Neuronal stem cell (in vitro differentiated cells): ENCODE measurements at regions not wholly inside any gene's neighbourhood (a gene's known extent, or its start where the extent isn't known, plus 50 kb on each side); places are given as distances from the start of the nearest gene placed in this dataset.

Experiments used
- DNase-seq: peaks from one replicate; pipeline ENCODE4 v3.0.0-alpha.2; 2013; ENCODE audit warnings: low spot score
- H2AFZ ChIP-seq: one replicate; pipeline ENCODE4 v1.6.1; 2013; ENCODE audit warnings: mild to moderate bottlenecking, low read length, inconsistent platforms
- H2AK5ac ChIP-seq: 2 replicates; pipeline ENCODE4 v1.6.1; 2013; ENCODE audit warnings: low read depth, mild to moderate bottlenecking, inconsistent platforms, low read length, moderate library complexity, mixed read lengths
- H2BK120ac ChIP-seq: 2 replicates; pipeline ENCODE4 v1.6.1; 2013; ENCODE audit warnings: low read depth, mild to moderate bottlenecking, inconsistent platforms, low read length, moderate library complexity, mixed read lengths
- H2BK12ac ChIP-seq: one replicate; pipeline ENCODE4 v1.6.1; 2013; ENCODE audit warnings: low read length, inconsistent platforms
- H2BK15ac ChIP-seq: 2 replicates; pipeline ENCODE4 v1.6.1; 2013; ENCODE audit warnings: mild to moderate bottlenecking, low read length, inconsistent platforms, mixed read lengths
- H2BK5ac ChIP-seq: one replicate; pipeline ENCODE4 v1.6.1; 2013; ENCODE audit warnings: inconsistent platforms, mild to moderate bottlenecking, low read length, moderate library complexity
- H3K14ac ChIP-seq: one replicate; pipeline ENCODE4 v1.6.1; 2013; ENCODE audit warnings: low read length, inconsistent platforms
- H3K18ac ChIP-seq: 2 replicates; pipeline ENCODE4 v1.6.1; 2013; ENCODE audit warnings: low read length, inconsistent platforms
- H3K23ac ChIP-seq: 2 replicates; pipeline ENCODE4 v1.6.1; 2013; ENCODE audit warnings: low read depth, mild to moderate bottlenecking, mixed read lengths, low read length, inconsistent platforms; ENCODE audit not compliant: poor library complexity
- H3K27ac ChIP-seq: replicated peaks from 3 replicates; pipeline ENCODE4 v1.5.1; 2013; ENCODE audit warnings: low read length, inconsistent platforms
- H3K27me3 ChIP-seq, 3 experiments: 2 replicates each; pipeline ENCODE4 v1.6.1; 2013; ENCODE audit warnings: low read length in 3 of 3, mild to moderate bottlenecking in 2 of 3, inconsistent platforms in 1 of 3, low read depth in 1 of 3, mixed read lengths in 1 of 3, moderate library complexity in 1 of 3; ENCODE audit not compliant: control insufficient read depth in 3 of 3, insufficient read depth in 3 of 3
- H3K36me3 ChIP-seq, 2 donors: replicated peaks in 1 of 2; 2 replicates each; pipeline ENCODE4 v1.6.1; 2013; ENCODE audit warnings: low read length in 2 of 2; ENCODE audit not compliant: control insufficient read depth in 2 of 2, insufficient read depth in 2 of 2
- H3K4ac ChIP-seq: 2 replicates; pipeline ENCODE4 v1.6.1; 2013; ENCODE audit warnings: inconsistent platforms, mild to moderate bottlenecking, low read length, moderate library complexity
- H3K4me1 ChIP-seq, 2 donors: 1 replicate in 1 of 2; 2 replicates in 1 of 2; pipeline ENCODE4 v1.6.1; 2013; ENCODE audit warnings: low read length in 2 of 2, low read depth in 1 of 2; ENCODE audit not compliant: control insufficient read depth in 2 of 2, insufficient read depth in 1 of 2
- H3K4me2 ChIP-seq: one replicate; pipeline ENCODE4 v1.6.1; 2013; ENCODE audit warnings: mild to moderate bottlenecking, low read length, inconsistent platforms; ENCODE audit not compliant: insufficient read depth, poor library complexity, severe bottlenecking
- H3K4me3 ChIP-seq, 2 donors: 2 replicates each; pipeline ENCODE4 v1.5.1; 2013; ENCODE audit warnings: low read length in 2 of 2, mild to moderate bottlenecking in 2 of 2, inconsistent platforms in 1 of 2, moderate library complexity in 1 of 2
- H3K79me1 ChIP-seq: one replicate; pipeline ENCODE4 v1.6.1; 2013; ENCODE audit warnings: low read depth, mild to moderate bottlenecking, inconsistent platforms, low read length, moderate library complexity
- H3K9ac ChIP-seq: one replicate; pipeline ENCODE4 v1.6.1; 2013; ENCODE audit warnings: mild to moderate bottlenecking, low read depth, low read length, inconsistent platforms; ENCODE audit not compliant: poor library complexity
- H3K9me3 ChIP-seq, 2 donors: replicated peaks in 1 of 2; 2 replicates each; pipeline versions ENCODE3 to v1.6.1; 2013; ENCODE audit warnings: low read length in 2 of 2, mild to moderate bottlenecking in 2 of 2, inconsistent platforms in 1 of 2, low read depth in 1 of 2, mixed read lengths in 1 of 2, moderate library complexity in 1 of 2; ENCODE audit not compliant: control insufficient read depth in 2 of 2, insufficient read depth in 1 of 2
- H4K8ac ChIP-seq: one replicate; pipeline ENCODE4 v1.6.1; 2013; ENCODE audit warnings: low read depth, mild to moderate bottlenecking, inconsistent platforms, low read length, moderate library complexity
- H4K91ac ChIP-seq: one replicate; pipeline ENCODE4 v1.6.1; 2013; ENCODE audit warnings: low read length, low read depth, mild to moderate bottlenecking, inconsistent platforms; ENCODE audit not compliant: poor library complexity
- WGBS, 2 donors: extraction: QIAGEN DNeasy Blood & Tissue Kit; methylation state at CpG; one replicate each; pipeline ENCODE4 v1.1.7; 2013; ENCODE audit warnings: missing lambda C conversion rate in 2 of 2, mixed read lengths in 1 of 2; ENCODE audit not compliant: insufficient read length in 2 of 2, insufficient replicate concordance in 1 of 2; ENCODE audit errors: extremely low coverage in 2 of 2; 5-methylcytosine and 5-hydroxymethylcytosine counted together

DNA sequence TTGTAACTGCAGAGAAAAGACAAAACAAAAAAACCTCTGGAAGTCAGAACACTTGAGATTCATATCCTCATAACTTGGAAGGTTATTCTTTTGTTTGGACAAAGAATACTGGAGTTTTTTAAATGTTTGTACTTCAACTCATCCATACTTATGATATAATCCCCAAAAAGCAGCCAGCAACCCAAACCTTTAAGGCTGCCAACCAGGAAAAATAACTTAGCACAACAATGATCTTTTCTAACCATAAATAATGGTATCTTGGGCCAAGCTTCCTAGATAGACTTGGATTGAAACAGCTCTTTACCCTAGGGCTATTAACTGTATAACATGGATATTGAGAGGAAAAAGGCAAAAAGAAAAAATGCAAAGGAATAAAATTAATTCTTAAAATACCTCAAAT is 335.1 kb downstream of the LTN1 start:
- Histone ChIP-seq H3K4me2 (no peak overlapping the region), H4K91ac (no peak overlapping the region), H3K4me1 (no peaks in the 10 kb centered on the region), H3K18ac (no peak overlapping the region), H3K27ac (no peak overlapping the region), H2AK5ac (no peak overlapping the region), H3K4me3 (no peak overlapping the region), H3K9me3 (no peaks in the 10 kb centered on the region), H3K4ac (no peak overlapping the region), H2AFZ (no peak overlapping the region), H3K9ac (no peak overlapping the region), H4K8ac (no peak overlapping the region), H3K14ac (no peak overlapping the region), H3K27me3 (no peaks in the 10 kb centered on the region), H3K79me1 (no peaks in the 10 kb centered on the region), H2BK12ac (no peak overlapping the region), H3K36me3 (no peaks in the 10 kb centered on the region), H2BK15ac (no peak overlapping the region), H3K23ac (no peak overlapping the region), H2BK120ac (no peak overlapping the region), H2BK5ac (no peak overlapping the region)
- DNase-seq: no peak

DNA sequence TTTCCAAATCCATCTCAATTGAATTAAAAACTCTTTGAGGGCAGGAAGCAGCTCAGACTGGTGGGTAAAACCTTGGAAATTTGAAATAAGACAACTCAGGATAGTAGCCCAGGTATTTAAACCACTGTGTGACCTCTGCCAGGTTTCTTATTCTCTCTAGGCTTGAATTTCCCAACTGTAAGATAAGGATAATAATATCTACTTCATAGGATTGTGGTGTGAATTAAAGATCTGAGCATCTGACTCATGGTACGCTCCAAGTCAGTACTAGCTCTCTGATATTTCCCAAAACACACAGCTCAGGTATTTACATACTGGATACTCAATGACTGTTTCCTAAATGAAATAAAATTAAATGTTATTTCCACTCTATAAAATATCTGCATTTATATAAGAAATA is 337.2 kb downstream of the LTN1 start:
- Histone ChIP-seq H2AFZ (no peak overlapping the region), H3K4me2 (no peak overlapping the region), H4K91ac (no peak overlapping the region), H3K23ac (no peak overlapping the region), H2BK15ac (no peak overlapping the region), H3K4me1 (no peaks in the 10 kb centered on the region), H3K36me3 (no peaks in the 10 kb centered on the region), H3K9ac (no peak overlapping the region), H4K8ac (no peak overlapping the region), H3K4ac (no peak overlapping the region), H2BK5ac (no peak overlapping the region), H3K18ac (no peak overlapping the region), H3K4me3 (no peak overlapping the region), H2BK120ac (no peak overlapping the region), H3K9me3 (no peaks in the 10 kb centered on the region), H3K79me1 (no peaks in the 10 kb centered on the region), H3K27me3 (no peaks in the 10 kb centered on the region), H2BK12ac (no peak overlapping the region), H3K27ac (no peak overlapping the region), H2AK5ac (no peak overlapping the region), H3K14ac (no peak overlapping the region)
- no CpG with 5 or more reads among the region's 1 CpG for WGBS, 2 donors
- DNase-seq: no peak

GRCh38 chr21:28654406-28654805 is 338.3 kb downstream of the LTN1 start:
- WGBS, 2 donors: no CpG with 5 or more reads among the region's 3 CpGs
- H3K14ac ChIP-seq: no peak overlapping the region

DNA sequence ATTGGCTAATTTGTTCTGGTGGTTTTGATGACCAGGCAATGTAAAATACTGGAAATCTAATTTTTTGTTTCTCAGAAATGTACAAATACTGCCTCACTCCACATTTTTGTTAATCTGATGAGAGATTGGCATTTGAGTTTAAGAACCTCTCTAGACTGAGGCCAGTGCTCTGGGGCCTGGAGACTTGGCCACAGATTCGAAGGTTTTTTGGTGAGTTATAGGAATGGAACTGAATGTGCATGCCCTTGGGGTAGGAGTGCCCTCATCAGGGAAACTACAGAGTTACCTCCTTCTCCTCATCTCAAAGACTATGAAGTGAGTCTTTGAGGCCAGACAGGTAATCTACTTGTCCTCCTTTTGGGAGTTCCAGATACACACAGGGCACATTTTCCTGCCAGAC is 347.9 kb downstream of the LTN1 start:
- Histone ChIP-seq H3K14ac (no peak overlapping the region), H2BK120ac (no peak overlapping the region), H4K91ac (no peak overlapping the region), H3K9me3 (no peaks in the 10 kb centered on the region), H2AK5ac (no peak overlapping the region), H3K27ac (no peak overlapping the region), H3K9ac (no peak overlapping the region), H3K79me1 (no peaks in the 10 kb centered on the region), H2AFZ (no peak overlapping the region), H3K23ac (no peak overlapping the region), H2BK15ac (no peak overlapping the region), H2BK12ac (no peak overlapping the region), H3K4me2 (no peak overlapping the region), H3K18ac (no peak overlapping the region), H3K27me3 (no peaks in the 10 kb centered on the region), H3K4ac (no peak overlapping the region), H2BK5ac (no peak overlapping the region), H4K8ac (no peak overlapping the region), H3K4me1 (peaks cover 0 to 3% of the 10 kb centered on the region in 2 donors), H3K4me3 (no peak overlapping the region), H3K36me3 (no peaks in the 10 kb centered on the region)
- no CpG with 5 or more reads among the region's 1 CpG for WGBS, 2 donors
- no peak for DNase-seq

More at GRCh38 chr21:28654406-28654805, 338.3 kb downstream of the LTN1 start:
- Histone ChIP-seq H3K9ac (no peak overlapping the region), H3K4me1 (no peaks in the 10 kb centered on the region), H2BK5ac (no peak overlapping the region), H3K18ac (no peak overlapping the region), H3K4ac (no peak overlapping the region), H3K36me3 (no peaks in the 10 kb centered on the region), H4K91ac (no peak overlapping the region), H3K27ac (no peak overlapping the region), H2AK5ac (no peak overlapping the region), H4K8ac (no peak overlapping the region), H2BK120ac (no peak overlapping the region), H3K4me3 (no peak overlapping the region), H2AFZ (no peak overlapping the region), H3K9me3 (no peaks in the 10 kb centered on the region), H2BK15ac (no peak overlapping the region), H3K23ac (no peak overlapping the region), H2BK12ac (no peak overlapping the region), H3K4me2 (no peak overlapping the region), H3K27me3 (no peaks in the 10 kb centered on the region), H3K79me1 (no peaks in the 10 kb centered on the region)
- no peak for DNase-seq
